ENCODE measurements at regions not wholly inside any gene's neighbourhood (a gene's known extent, or its start where the extent isn't known, plus 50 kb on each side); places are given as distances from the start of the nearest gene placed in this dataset.

DNA sequence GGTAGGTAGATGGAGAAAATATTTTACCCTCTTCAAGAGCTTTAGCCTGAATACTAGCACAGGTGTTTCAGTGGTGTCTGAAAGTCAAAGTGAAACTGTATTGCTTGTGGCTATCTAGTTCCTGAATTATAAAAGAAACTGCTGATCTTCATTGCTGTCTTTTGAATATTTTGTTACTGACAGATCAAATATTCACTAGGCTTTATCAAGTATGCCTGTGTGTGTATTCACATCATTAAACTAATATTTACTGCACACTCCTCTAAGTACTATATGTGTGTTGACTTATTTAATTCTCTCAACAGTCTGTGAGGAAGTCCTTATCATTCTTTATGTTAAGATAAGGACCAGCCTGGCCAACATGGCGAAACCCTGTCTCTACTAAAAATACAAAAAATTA is 139.6 kb downstream of the SOCS6 start:
- TF ChIP-seq, protein P1, sequence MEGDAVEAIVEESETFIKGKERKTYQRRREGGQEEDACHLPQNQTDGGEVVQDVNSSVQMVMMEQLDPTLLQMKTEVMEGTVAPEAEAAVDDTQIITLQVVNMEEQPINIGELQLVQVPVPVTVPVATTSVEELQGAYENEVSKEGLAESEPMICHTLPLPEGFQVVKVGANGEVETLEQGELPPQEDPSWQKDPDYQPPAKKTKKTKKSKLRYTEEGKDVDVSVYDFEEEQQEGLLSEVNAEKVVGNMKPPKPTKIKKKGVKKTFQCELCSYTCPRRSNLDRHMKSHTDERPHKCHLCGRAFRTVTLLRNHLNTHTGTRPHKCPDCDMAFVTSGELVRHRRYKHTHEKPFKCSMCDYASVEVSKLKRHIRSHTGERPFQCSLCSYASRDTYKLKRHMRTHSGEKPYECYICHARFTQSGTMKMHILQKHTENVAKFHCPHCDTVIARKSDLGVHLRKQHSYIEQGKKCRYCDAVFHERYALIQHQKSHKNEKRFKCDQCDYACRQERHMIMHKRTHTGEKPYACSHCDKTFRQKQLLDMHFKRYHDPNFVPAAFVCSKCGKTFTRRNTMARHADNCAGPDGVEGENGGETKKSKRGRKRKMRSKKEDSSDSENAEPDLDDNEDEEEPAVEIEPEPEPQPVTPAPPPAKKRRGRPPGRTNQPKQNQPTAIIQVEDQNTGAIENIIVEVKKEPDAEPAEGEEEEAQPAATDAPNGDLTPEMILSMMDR (conservative IDR thresholded peaks at IDR 0.05; ENCODE audit: low read depth, low read length), result no peak
- TF ChIP-seq EZH2 (IDR thresholded peaks at IDR 0.05; ENCODE audit: borderline replicate concordance, low read depth, low read length, poor library complexity, severe bottlenecking), result no peak

All from A673 (cell line).